Lung (tissue), 11 donors: ENCODE measurements at regions not wholly inside any gene's neighbourhood (a gene's known extent, or its start where the extent isn't known, plus 50 kb on each side); places are given as distances from the start of the nearest gene placed in this dataset.

ENCODE experiments used
- ATAC-seq: fragments of 200-7000 bp; cut with Tn5 transposase; one replicate; pipeline ENCODE4 v1.9.1; 2020; ENCODE audit warnings: moderate number of reproducible peaks; ENCODE audit not compliant: insufficient read depth, low FRiP score
- DNase-seq, 3 donors: peaks; one replicate each; pipeline ENCODE4 v3.0.0-alpha.2; 2013 to 2017
- H3K27ac ChIP-seq, 2 donors: one replicate each; pipeline ENCODE4 v1.5.1; 2013; ENCODE audit warnings: mild to moderate bottlenecking in 2 of 2, moderate library complexity in 2 of 2, control low read depth in 1 of 2, inconsistent platforms in 1 of 2, low read depth in 1 of 2, low read length in 1 of 2
- H3K27me3 ChIP-seq, 3 donors: one replicate each; pipeline ENCODE4 v1.5.1; 2013; ENCODE audit warnings: low read length in 2 of 3; ENCODE audit not compliant: control insufficient read depth in 3 of 3, insufficient read depth in 3 of 3
- H3K36me3 ChIP-seq, 4 donors: one replicate each; pipeline ENCODE4 v1.5.1; 2013; ENCODE audit warnings: low read length in 4 of 4, mild to moderate bottlenecking in 1 of 4, moderate library complexity in 1 of 4; ENCODE audit not compliant: control insufficient read depth in 4 of 4, insufficient read depth in 4 of 4
- H3K4me1 ChIP-seq, 5 donors: one replicate each; pipeline ENCODE4 v1.5.1; 2013; ENCODE audit warnings: low read length in 5 of 5, mild to moderate bottlenecking in 2 of 5, moderate library complexity in 1 of 5; ENCODE audit not compliant: control insufficient read depth in 5 of 5, insufficient read depth in 5 of 5
- H3K4me3 ChIP-seq: one replicate; pipeline ENCODE4 v1.5.1; 2013; ENCODE audit warnings: mild to moderate bottlenecking, control low read depth, moderate library complexity
- H3K9ac ChIP-seq, 2 donors: one replicate each; pipeline ENCODE4 v1.5.1; 2013; ENCODE audit warnings: low read length in 2 of 2, control low read depth in 1 of 2; ENCODE audit not compliant: insufficient read depth in 1 of 2
- H3K9me3 ChIP-seq, 4 donors: one replicate each; pipeline ENCODE4 v1.5.1; 2013; ENCODE audit warnings: low read length in 3 of 4, mild to moderate bottlenecking in 1 of 4, moderate library complexity in 1 of 4; ENCODE audit not compliant: control insufficient read depth in 4 of 4, insufficient read depth in 3 of 4
- CTCF ChIP-seq: IDR thresholded peaks from 2 replicates; pipeline ENCODE4 v1.5.1; 2012; ENCODE audit warnings: mild to moderate bottlenecking; ENCODE audit errors: control extremely low read depth, extremely low read depth
- WGBS, 2 donors: extraction: QIAGEN DNeasy Blood & Tissue Kit; methylation state at CpG; one replicate each; pipeline ENCODE4 v1.1.7; 2013; 5-methylcytosine and 5-hydroxymethylcytosine counted together
- donor health status: control.
- donor health status: control.
- donor health status: Bipolar disorder and iron deficiency.
- donor health status: healthy.
- donor health status: DM: yes; HTN: yes; CAD: no.

GRCh38 chr6:15819226-15819625 is 156.4 kb upstream of the DTNBP1 start:
- no peak overlapping the region for H3K9ac ChIP-seq
- H3K4me3 ChIP-seq = no peak overlapping the region
- DNase-seq = no peak
- H3K36me3 ChIP-seq = no peaks in the 10 kb centered on the region
- H3K9me3 ChIP-seq = no peaks in the 10 kb centered on the region
- WGBS, 2 donors = 90 to 94% methylated on average over 5 of the region's 5 CpGs
- H3K27ac ChIP-seq = no peak overlapping the region
- no peak for TF ChIP-seq CTCF
- H3K4me1 ChIP-seq = no peaks in the 10 kb centered on the region
- ATAC-seq = no peak
- H3K27me3 ChIP-seq = no peaks in the 10 kb centered on the region

GRCh38 chr6:15818491-15818890 is 155.7 kb upstream of the DTNBP1 start:
- Histone ChIP-seq H3K36me3 (no peaks in the 10 kb centered on the region), H3K9me3 (no peaks in the 10 kb centered on the region), H3K9ac (no peak overlapping the region), H3K27me3 (no peaks in the 10 kb centered on the region), H3K27ac (no peak overlapping the region), H3K4me3 (no peak overlapping the region), H3K4me1 (no peaks in the 10 kb centered on the region)
- WGBS, 2 donors = 76 to 77% methylated on average over 2 of the region's 2 CpGs
- ATAC-seq (no peak), DNase-seq (no peak)
- TF ChIP-seq CTCF = no peak

GRCh38 chr6:15818044-15818443 is 155.2 kb upstream of the DTNBP1 start:
- WGBS, 2 donors = 95% methylated on average over 7 of the region's 7 CpGs
- no peak for ATAC-seq
- H3K9me3 ChIP-seq = no peaks in the 10 kb centered on the region
- TF ChIP-seq CTCF = no peak
- no peaks in the 10 kb centered on the region for H3K36me3 ChIP-seq
- no peak overlapping the region for H3K4me3 ChIP-seq
- H3K27ac ChIP-seq = no peak overlapping the region
- no peaks in the 10 kb centered on the region for H3K4me1 ChIP-seq
- no peaks in the 10 kb centered on the region for H3K27me3 ChIP-seq
- no peak for DNase-seq
- no peak overlapping the region for H3K9ac ChIP-seq

GRCh38 chr6:15817100-15817499 is 154.3 kb upstream of the DTNBP1 start:
- 91 to 92% methylated on average over 4 of the region's 4 CpGs for WGBS, 2 donors
- TF ChIP-seq CTCF = no peak

More at GRCh38 chr6:15817100-15817499, 154.3 kb upstream of the DTNBP1 start:
- Histone ChIP-seq H3K27ac (no peak overlapping the region), H3K27me3 (no peaks in the 10 kb centered on the region), H3K9me3 (no peaks in the 10 kb centered on the region), H3K9ac (no peak overlapping the region), H3K36me3 (no peaks in the 10 kb centered on the region), H3K4me1 (no peaks in the 10 kb centered on the region), H3K4me3 (no peak overlapping the region)
- ATAC-seq = no peak
- no peak for DNase-seq
